HCT116 (cell line): ENCODE measurements at regions not wholly inside any gene's neighbourhood (a gene's known extent, or its start where the extent isn't known, plus 50 kb on each side); places are given as distances from the start of the nearest gene placed in this dataset.

Experiments
- ATAC-seq: fragments of 200-7000 bp; cut with Tn5 transposase; 2 replicates; pipeline ENCODE4 v1.9.1; 2020; ENCODE audit warnings: mild to moderate bottlenecking, moderate library complexity
- BruUV-seq: library from RNA; stranded (reverse); fragments of 400-500 nt; replicated peaks from 2 replicates; lab custom pipeline; 2021; lab: Mats Ljungman, UMichigan
- CTCF ChIA-PET: fragments of 300-600 bp; sonication (Branson Sonifier 250); formaldehyde crosslinking; loops from one replicate; lab custom pipeline; 2021; ENCODE audit warnings: antibody characterized with exemption; lab: Charles Lee
- POLR2A ChIA-PET: fragments of 300-600, 350-600 bp; sonication (Branson Sonifier 250); formaldehyde crosslinking; loops from one replicate; lab custom pipeline; 2021; ENCODE audit warnings: antibody characterized with exemption; lab: Charles Lee
- RAD21 ChIA-PET, 2 experiments: fragments of 300-600 bp; sonication (Branson Sonifier 250); formaldehyde crosslinking; loops; one replicate each; lab custom pipeline; 2023; ENCODE audit warnings: low total read pairs in 2 of 2; ENCODE audit not compliant: uncharacterized antibody in 2 of 2, unreplicated experiment in 2 of 2, low non-redundant PET in 1 of 2; lab: Charles Lee
- DNase-seq: peaks from one replicate; pipeline ENCODE4 v3.0.0-alpha.2; 2010; ENCODE audit warnings: low read depth, low spot score
- H2AFZ ChIP-seq: fragments of 200-600 bp; shearing (Covaris generic), sonication (generic); 2 replicates; pipeline ENCODE4 v1.6.1; 2017; ENCODE audit warnings: low read depth, mixed run types, mixed read lengths, antibody characterized with exemption, low read length; ENCODE audit not compliant: poor library complexity, severe bottlenecking
- H3K27ac ChIP-seq: 2 replicates; pipeline ENCODE4 v1.5.1; 2012; ENCODE audit warnings: low read depth, low read length
- H3K27me3 ChIP-seq: fragments of 200-600 bp; sonication (generic); 2 replicates; pipeline ENCODE4 v1.6.1; 2016; ENCODE audit warnings: mixed run types, low read length, mixed read lengths; ENCODE audit not compliant: insufficient read depth
- H3K36me3 ChIP-seq, 2 experiments: fragments of 200-500 bp in 1 of 2; fragments of 200-600 bp in 1 of 2; sonication (Bioruptor generic) in 1 of 2; sonication (generic) in 1 of 2; 2 replicates each; pipeline versions ENCODE4 v1.5.1 to v1.6.1; 2014 to 2016; ENCODE audit warnings: low read length in 2 of 2, inconsistent platforms in 1 of 2, mixed read lengths in 1 of 2, mixed run types in 1 of 2; ENCODE audit not compliant: insufficient read depth in 2 of 2, control insufficient read depth in 1 of 2
- H3K4me1 ChIP-seq, 2 experiments: fragments of 200-600 bp in 1 of 2; sonication (generic) in 1 of 2; 2 replicates each; pipeline versions ENCODE4 v1.5.1 to v1.6.1; 2012 to 2017; ENCODE audit warnings: low read length in 2 of 2, inconsistent platforms in 1 of 2, mild to moderate bottlenecking in 1 of 2, mixed read lengths in 1 of 2, mixed run types in 1 of 2, moderate library complexity in 1 of 2; ENCODE audit not compliant: insufficient read depth in 2 of 2, control insufficient read depth in 1 of 2
- H3K4me2 ChIP-seq: fragments of 200-600 bp; sonication (generic); 2 replicates; pipeline ENCODE4 v1.6.1; 2017; ENCODE audit warnings: mixed run types, low read length, mixed read lengths
- H3K4me3 ChIP-seq, 2 experiments: fragments of 200-600 bp in 1 of 2; sonication (generic) in 1 of 2; replicated peaks in 1 of 2; 2 replicates each; pipeline ENCODE4 v1.5.1; 2011 to 2016; ENCODE audit warnings: low read length in 2 of 2, control low read depth in 1 of 2, low read depth in 1 of 2, mild to moderate bottlenecking in 1 of 2, mixed read lengths in 1 of 2, mixed run types in 1 of 2
- H3K79me2 ChIP-seq: fragments of 200-600 bp; sonication (generic); 2 replicates; pipeline ENCODE4 v1.6.1; 2017; ENCODE audit warnings: mild to moderate bottlenecking, mixed run types, low read length, moderate library complexity, mixed read lengths; ENCODE audit not compliant: insufficient read depth
- H3K9ac ChIP-seq: fragments of 200-600 bp; sonication (generic); 2 replicates; pipeline ENCODE4 v1.6.1; 2016; ENCODE audit warnings: low read length, mixed read lengths
- H3K9me2 ChIP-seq: fragments of 200-600 bp; sonication (generic), shearing (Covaris generic); 2 replicates; pipeline ENCODE4 v1.6.1; 2017; ENCODE audit warnings: mixed run types, mild to moderate bottlenecking, moderate library complexity; ENCODE audit not compliant: insufficient read depth
- H3K9me3 ChIP-seq, 2 experiments: fragments of 200-500 bp in 1 of 2; fragments of 200-600 bp in 1 of 2; sonication (Bioruptor generic) in 1 of 2; sonication (generic) in 1 of 2; 2 replicates each; pipeline ENCODE4 v1.6.1; 2014 to 2017; ENCODE audit warnings: low read length in 2 of 2, mixed read lengths in 2 of 2, inconsistent platforms in 1 of 2, low read depth in 1 of 2, mild to moderate bottlenecking in 1 of 2, mixed run types in 1 of 2, moderate library complexity in 1 of 2; ENCODE audit not compliant: control insufficient read depth in 1 of 2, insufficient read depth in 1 of 2
- H4K20me1 ChIP-seq: fragments of 200-600 bp; sonication (generic), shearing (Covaris generic); 2 replicates; pipeline ENCODE4 v1.6.1; 2017; ENCODE audit warnings: mixed run types, mild to moderate bottlenecking, moderate library complexity; ENCODE audit not compliant: insufficient read depth
- CEBPB ChIP-seq: IDR thresholded peaks from 2 replicates; pipeline ENCODE4 v1.6.1; 2012; ENCODE audit warnings: low read depth
- EGR1 ChIP-seq: IDR thresholded peaks from 2 replicates; pipeline ENCODE4 v1.6.1; 2012; ENCODE audit warnings: low read depth
- EZH2phosphoT487 ChIP-seq: fragments of 200-600 bp; IDR thresholded peaks from 2 replicates; pipeline ENCODE4 v1.6.1; 2018; ENCODE audit warnings: antibody characterized with exemption, borderline replicate concordance
- FOSL1 ChIP-seq: IDR thresholded peaks from 2 replicates; pipeline ENCODE4 v1.6.1; 2012; ENCODE audit warnings: low read depth
- JUND ChIP-seq: IDR thresholded peaks from 2 replicates; pipeline ENCODE4 v1.6.1; 2012
- POLR2A ChIP-seq: IDR thresholded peaks from 2 replicates; pipeline ENCODE4 v1.7.0; 2011; ENCODE audit warnings: borderline replicate concordance; ENCODE audit not compliant: insufficient read depth, insufficient read length; ENCODE audit errors: extremely low read depth
- SRF ChIP-seq: IDR thresholded peaks from 2 replicates; pipeline ENCODE4 v1.6.1; 2012; ENCODE audit warnings: low read depth
- TCF7L2 ChIP-seq: IDR thresholded peaks from 2 replicates; pipeline ENCODE4 v1.7.0; 2011; ENCODE audit warnings: borderline replicate concordance, inconsistent platforms; ENCODE audit not compliant: insufficient read depth, insufficient read length; ENCODE audit errors: extremely low read depth
- YY1 ChIP-seq: IDR thresholded peaks from 2 replicates; pipeline ENCODE4 v1.6.1; 2011; ENCODE audit warnings: low read length, low read depth, moderate library complexity, mild to moderate bottlenecking; ENCODE audit not compliant: insufficient replicate concordance; ENCODE audit errors: extremely low read depth
- ZFX ChIP-seq: fragments of 450-650 bp; IDR thresholded peaks from 2 replicates; pipeline ENCODE4 v1.6.1; 2017
- ZNF274 ChIP-seq: fragments of 200-500 bp; sonication (Bioruptor generic); IDR thresholded peaks from 2 replicates; pipeline ENCODE4 v1.6.1; 2014; ENCODE audit warnings: mild to moderate bottlenecking, low read depth, low read length, inconsistent platforms
- intact Hi-C: fragments of 100-400 bp; cut with micrococcal nuclease; formaldehyde crosslinking; loops from 2 replicates; pipeline ENCODE4 v1.10.0; 2022
- TF ChIP-seq, protein P1 (sequence below): IDR thresholded peaks from 2 replicates; pipeline ENCODE4 v1.6.1; 2012; ENCODE audit warnings: low read depth

GRCh38 chr5:167916261-167916691 lies 375.2 kb upstream of the WWC1 start:
- H3K79me2 ChIP-seq: no peaks in the 10 kb centered on the region
- no peaks in the 10 kb centered on the region for H3K36me3 ChIP-seq
- H4K20me1 ChIP-seq: no peaks in the 10 kb centered on the region
- H2AFZ ChIP-seq: no peak overlapping the region
- DNase-seq (no peak), ATAC-seq (peak; percentile 40; the same call in 1 of the 2 replicates)
- H3K9me2 ChIP-seq: no peaks in the 10 kb centered on the region
- H3K4me3 ChIP-seq: no peak overlapping the region
- peaks cover 33% of the 10 kb centered on the region for H3K27me3 ChIP-seq
- RAD21 ChIA-PET: no interaction called here
- H3K9ac ChIP-seq: no peak overlapping the region
- no peak overlapping the region for H3K4me2 ChIP-seq
- BruUV-seq: no TSS peak
- POLR2A ChIA-PET: no interaction called here
- no peaks in the 10 kb centered on the region for H3K9me3 ChIP-seq
- H3K4me1 ChIP-seq: no peaks in the 10 kb centered on the region
- no peak overlapping the region for H3K27ac ChIP-seq
- CTCF ChIA-PET: no interaction called here
- TF ChIP-seq FOSL1: no peak
- no peak for TF ChIP-seq YY1
- no peak for TF ChIP-seq SRF
- TF ChIP-seq, protein P1, sequence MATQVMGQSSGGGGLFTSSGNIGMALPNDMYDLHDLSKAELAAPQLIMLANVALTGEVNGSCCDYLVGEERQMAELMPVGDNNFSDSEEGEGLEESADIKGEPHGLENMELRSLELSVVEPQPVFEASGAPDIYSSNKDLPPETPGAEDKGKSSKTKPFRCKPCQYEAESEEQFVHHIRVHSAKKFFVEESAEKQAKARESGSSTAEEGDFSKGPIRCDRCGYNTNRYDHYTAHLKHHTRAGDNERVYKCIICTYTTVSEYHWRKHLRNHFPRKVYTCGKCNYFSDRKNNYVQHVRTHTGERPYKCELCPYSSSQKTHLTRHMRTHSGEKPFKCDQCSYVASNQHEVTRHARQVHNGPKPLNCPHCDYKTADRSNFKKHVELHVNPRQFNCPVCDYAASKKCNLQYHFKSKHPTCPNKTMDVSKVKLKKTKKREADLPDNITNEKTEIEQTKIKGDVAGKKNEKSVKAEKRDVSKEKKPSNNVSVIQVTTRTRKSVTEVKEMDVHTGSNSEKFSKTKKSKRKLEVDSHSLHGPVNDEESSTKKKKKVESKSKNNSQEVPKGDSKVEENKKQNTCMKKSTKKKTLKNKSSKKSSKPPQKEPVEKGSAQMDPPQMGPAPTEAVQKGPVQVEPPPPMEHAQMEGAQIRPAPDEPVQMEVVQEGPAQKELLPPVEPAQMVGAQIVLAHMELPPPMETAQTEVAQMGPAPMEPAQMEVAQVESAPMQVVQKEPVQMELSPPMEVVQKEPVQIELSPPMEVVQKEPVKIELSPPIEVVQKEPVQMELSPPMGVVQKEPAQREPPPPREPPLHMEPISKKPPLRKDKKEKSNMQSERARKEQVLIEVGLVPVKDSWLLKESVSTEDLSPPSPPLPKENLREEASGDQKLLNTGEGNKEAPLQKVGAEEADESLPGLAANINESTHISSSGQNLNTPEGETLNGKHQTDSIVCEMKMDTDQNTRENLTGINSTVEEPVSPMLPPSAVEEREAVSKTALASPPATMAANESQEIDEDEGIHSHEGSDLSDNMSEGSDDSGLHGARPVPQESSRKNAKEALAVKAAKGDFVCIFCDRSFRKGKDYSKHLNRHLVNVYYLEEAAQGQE: no peak
- no peak for TF ChIP-seq CEBPB
- no peak for TF ChIP-seq EZH2phosphoT487
- no peak for TF ChIP-seq ZFX
- no peak for TF ChIP-seq ZNF274
- no peak for TF ChIP-seq TCF7L2
- TF ChIP-seq JUND: no peak
- TF ChIP-seq POLR2A: no peak
- TF ChIP-seq EGR1: no peak
- intact Hi-C loops: no loop called here
